CD14-positive monocyte (primary cell): ENCODE measurements at regions not wholly inside any gene's neighbourhood (a gene's known extent, or its start where the extent isn't known, plus 50 kb on each side); places are given as distances from the start of the nearest gene placed in this dataset. TPM values are rescaled to one million over a fixed set of nuclear protein-coding genes. Genes with fewer than 3 reads are reported as not detected.
A peak's percentile ranks its signal among the peaks of the same experiment; 100 is the strongest.

Experiments used
- DNase-seq, 3 donors: peaks; one replicate each; pipeline ENCODE4 v3.0.0-alpha.2; 2011 to 2022
- H2AFZ ChIP-seq: 2 replicates; pipeline ENCODE4 v1.6.0; 2012; ENCODE audit warnings: mild to moderate bottlenecking, low read depth, low read length, inconsistent platforms; ENCODE audit not compliant: insufficient read depth, poor library complexity, severe bottlenecking
- H3K27ac ChIP-seq, 2 donors: 1 replicate in 1 of 2; 2 replicates in 1 of 2; pipeline ENCODE4 v1.5.1; 2012 to 2013; ENCODE audit warnings: low read length in 2 of 2, control low read depth in 1 of 2, inconsistent platforms in 1 of 2, low read depth in 1 of 2, mild to moderate bottlenecking in 1 of 2
- H3K27me3 ChIP-seq, 2 donors: one replicate each; pipeline versions ENCODE4 v1.6.0 to v1.6.1; 2011 to 2013; ENCODE audit warnings: low read length in 2 of 2; ENCODE audit not compliant: control insufficient read depth in 2 of 2, insufficient read depth in 2 of 2
- H3K36me3 ChIP-seq, 2 donors: replicated peaks in 1 of 2; 1 replicate in 1 of 2; 2 replicates in 1 of 2; pipeline versions ENCODE4 v1.5.1 to v1.6.1; 2012 to 2013; ENCODE audit warnings: low read length in 2 of 2, control low read depth in 1 of 2, inconsistent platforms in 1 of 2, mild to moderate bottlenecking in 1 of 2; ENCODE audit not compliant: insufficient read depth in 2 of 2, control insufficient read depth in 1 of 2
- H3K4me1 ChIP-seq, 2 donors: 1 replicate in 1 of 2; 2 replicates in 1 of 2; pipeline versions ENCODE4 v1.5.1 to v1.6.1; 2012 to 2013; ENCODE audit warnings: low read length in 2 of 2, control low read depth in 1 of 2, inconsistent platforms in 1 of 2, mild to moderate bottlenecking in 1 of 2, moderate library complexity in 1 of 2; ENCODE audit not compliant: insufficient read depth in 2 of 2, control insufficient read depth in 1 of 2
- H3K4me2 ChIP-seq: replicated peaks from 2 replicates; pipeline ENCODE3; 2012; ENCODE audit warnings: low read length, moderate library complexity, mild to moderate bottlenecking; ENCODE audit not compliant: poor library complexity, severe bottlenecking; ENCODE audit errors: extremely low read depth
- H3K4me3 ChIP-seq, 3 experiments: fragments of 200-600 bp in 1 of 3; sonication (generic) in 1 of 3; replicated peaks in 1 of 3; 1 replicate in 2 of 3; 2 replicates in 1 of 3; pipeline ENCODE4 v1.5.1; 2011 to 2013; ENCODE audit warnings: low read length in 3 of 3, mild to moderate bottlenecking in 3 of 3, control low read depth in 2 of 3, low read depth in 2 of 3, inconsistent platforms in 1 of 3, moderate library complexity in 1 of 3
- H3K79me2 ChIP-seq: 2 replicates; pipeline ENCODE4 v1.6.0; 2012; ENCODE audit warnings: mild to moderate bottlenecking, control low read depth, inconsistent platforms, low read length, moderate library complexity; ENCODE audit not compliant: insufficient read depth
- H3K9ac ChIP-seq: 2 replicates; pipeline ENCODE4 v1.6.0; 2017; ENCODE audit warnings: low read length, mild to moderate bottlenecking; ENCODE audit not compliant: insufficient read depth, poor library complexity, severe bottlenecking
- H3K9me3 ChIP-seq, 2 donors: replicated peaks in 1 of 2; 1 replicate in 1 of 2; 2 replicates in 1 of 2; pipeline versions ENCODE4 v1.5.1 to v1.6.1; 2012 to 2013; ENCODE audit warnings: low read length in 2 of 2, control low read depth in 1 of 2; ENCODE audit not compliant: control insufficient read depth in 1 of 2, insufficient read depth in 1 of 2
- H4K20me1 ChIP-seq: 2 replicates; pipeline ENCODE4 v1.6.0; 2012; ENCODE audit warnings: mild to moderate bottlenecking, low read length, control low read depth, moderate library complexity; ENCODE audit not compliant: insufficient read depth
- H3K27ac Mint-ChIP-seq, 7 donors: one replicate each; pipeline ENCODE4 v1.8.0; 2020; ENCODE audit warnings: mild to moderate bottlenecking in 7 of 7, mixed read lengths in 7 of 7, moderate library complexity in 6 of 7, inconsistent platforms in 2 of 7
- H3K27me3 Mint-ChIP-seq, 3 donors: one replicate each; pipeline ENCODE4 v1.8.0; 2021 to 2022; ENCODE audit warnings: low read depth in 3 of 3, mild to moderate bottlenecking in 3 of 3, mixed read lengths in 3 of 3, moderate library complexity in 3 of 3, inconsistent platforms in 1 of 3
- H3K36me3 Mint-ChIP-seq, 2 donors: one replicate each; pipeline ENCODE4 v1.8.0; 2020; ENCODE audit warnings: mixed read lengths in 2 of 2, inconsistent platforms in 1 of 2, mild to moderate bottlenecking in 1 of 2
- H3K4me1 Mint-ChIP-seq: one replicate; pipeline ENCODE4 v1.8.0; 2020; ENCODE audit warnings: mild to moderate bottlenecking, mixed read lengths
- H3K4me3 Mint-ChIP-seq, 2 donors: one replicate each; pipeline ENCODE4 v1.8.0; 2020; ENCODE audit warnings: mild to moderate bottlenecking in 2 of 2, mixed read lengths in 2 of 2, moderate library complexity in 1 of 2
- H3K9me3 Mint-ChIP-seq, 7 donors: one replicate each; pipeline ENCODE4 v1.8.0; 2020 to 2022; ENCODE audit warnings: mixed read lengths in 7 of 7, mild to moderate bottlenecking in 6 of 7, moderate library complexity in 6 of 7, inconsistent platforms in 2 of 7
- CTCF ChIP-seq: fragments of 200-600 bp; IDR thresholded peaks from one replicate; pipeline ENCODE4 v1.8.0; 2022; ENCODE audit warnings: antibody characterized with exemption, mild to moderate bottlenecking
- WGBS: methylation state at CpG from one replicate; pipeline ENCODE4 v1.1.5; 2013; ENCODE audit warnings: missing lambda C conversion rate; ENCODE audit not compliant: insufficient coverage; 5-methylcytosine and 5-hydroxymethylcytosine counted together
- intact Hi-C, 2 donors: fragments of 100-400 bp; cut with micrococcal nuclease; formaldehyde crosslinking; loops; one replicate each; pipeline versions ENCODE4 v1.15.0 to v1.15.1; 2023
- small RNA-seq: library from RNA; depleted of rRNA; stranded (forward); fragments of <200 nt; gene quantifications from one replicate; pipeline ENCODE3, GENCODE V24; 2012; ENCODE audit warnings: low read depth; ENCODE audit not compliant: insufficient read length

DNA sequence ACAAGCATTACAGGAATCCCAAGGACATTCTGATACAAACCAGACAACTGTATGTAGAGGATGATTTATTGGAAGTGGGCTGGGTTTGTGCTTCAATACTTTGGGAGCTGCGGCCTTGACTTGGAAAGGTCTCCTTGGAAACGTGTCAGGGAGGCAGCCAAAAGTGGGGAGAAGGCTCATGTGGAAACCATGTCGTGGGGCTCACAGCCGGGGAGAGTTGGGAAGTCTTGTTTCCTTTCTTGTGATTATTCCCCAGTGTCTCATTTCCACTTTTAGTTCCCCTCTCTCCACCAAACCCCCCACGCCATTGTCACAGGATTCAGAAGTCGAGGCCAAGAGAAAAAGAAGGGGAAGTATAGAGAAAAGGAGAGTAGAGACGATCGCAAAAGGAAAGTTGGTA lies 53.9 kb upstream of the SFMBT2 start:
- Histone ChIP-seq H3K4me1 (peaks cover 0 to 3% of the 10 kb centered on the region in 2 donors), H3K9me3 (no peaks in the 10 kb centered on the region), H3K36me3 (no peaks in the 10 kb centered on the region), H3K4me3 (no peak overlapping the region), H3K79me2 (no peaks in the 10 kb centered on the region), H2AFZ (peak overlapping the region; percentile 37), H3K4me2 (no peak overlapping the region), H3K9ac (no peak overlapping the region), H3K27ac (no peak overlapping the region), H3K27me3 (no peaks in the 10 kb centered on the region), H4K20me1 (no peaks in the 10 kb centered on the region)
- Mint-ChIP-seq H3K9me3 (peaks cover 0 to 3% (median 0%) of the 10 kb centered on the region in 7 donors), H3K4me3 (peak overlapping the region in 1 of 2 donors; percentile 56), H3K4me1 (peaks cover 10% of the 10 kb centered on the region), H3K27me3 (peaks cover 0 to 5% (median 0%) of the 10 kb centered on the region in 3 donors), H3K36me3 (no peaks in the 10 kb centered on the region), H3K27ac (peak overlapping the region in 2 of 7 donors; percentile 40 to 65)
- WGBS, result 58% methylated on average over 2 of the region's 8 CpGs
- intact Hi-C loops, result no loop called here
- DNase-seq, result no peak
- TF ChIP-seq CTCF, result no peak

Small RNAs in the stretch of these regions (small RNA-seq; reads per million reads assigned to genes)
- not detected for gene RNU6-535P
